Head of caudate nucleus (tissue), 42 donors: ENCODE measurements at regions not wholly inside any gene's neighbourhood (a gene's known extent, or its start where the extent isn't known, plus 50 kb on each side); places are given as distances from the start of the nearest gene placed in this dataset.

Source experiments
- DNase-seq, 42 donors: peaks; one replicate each; pipeline versions ENCODE4 v3.0.0 to v3.0.0-alpha.2; 2020 to 2021; ENCODE audit warnings: mixed read lengths in 7 of 42
- intact Hi-C: fragments of 100-400 bp; cut with DNase I; formaldehyde crosslinking; loops from one replicate; pipeline ENCODE4 v1.15.0; 2022

DNA sequence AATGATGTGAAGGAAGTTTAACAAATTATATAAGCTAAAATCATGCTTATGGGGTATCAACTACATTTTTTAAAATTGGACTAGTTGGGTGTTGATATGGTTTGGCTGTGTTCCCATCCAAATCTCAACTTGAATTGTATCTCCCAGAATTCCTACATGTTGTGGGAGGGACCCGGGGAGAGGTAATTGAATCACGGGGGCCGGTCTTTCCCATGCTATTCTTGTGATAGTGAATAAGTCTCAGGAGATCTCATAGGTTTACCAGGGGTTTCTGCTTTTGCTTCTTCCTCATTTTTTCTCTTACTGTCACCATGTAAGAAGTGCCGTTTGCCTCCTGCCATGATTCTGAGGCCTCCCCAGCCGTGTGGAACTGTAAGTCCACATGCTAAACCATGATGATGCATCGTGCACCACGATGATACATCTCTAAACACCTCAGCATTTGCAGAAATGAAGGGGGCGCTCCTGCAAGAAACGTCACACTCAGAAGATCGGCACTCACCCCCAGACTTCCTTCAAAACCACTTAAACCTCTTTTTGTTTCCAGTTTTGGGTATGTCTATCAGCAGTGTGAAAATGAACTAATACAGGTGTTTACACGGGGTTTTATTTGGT, 340.0 kb downstream of the SHANK2 start:
- intact Hi-C loops = no loop called here
- DNase-seq = peak in 34 of 42 donors; percentile 14 to 87 (median 57)

DNA sequence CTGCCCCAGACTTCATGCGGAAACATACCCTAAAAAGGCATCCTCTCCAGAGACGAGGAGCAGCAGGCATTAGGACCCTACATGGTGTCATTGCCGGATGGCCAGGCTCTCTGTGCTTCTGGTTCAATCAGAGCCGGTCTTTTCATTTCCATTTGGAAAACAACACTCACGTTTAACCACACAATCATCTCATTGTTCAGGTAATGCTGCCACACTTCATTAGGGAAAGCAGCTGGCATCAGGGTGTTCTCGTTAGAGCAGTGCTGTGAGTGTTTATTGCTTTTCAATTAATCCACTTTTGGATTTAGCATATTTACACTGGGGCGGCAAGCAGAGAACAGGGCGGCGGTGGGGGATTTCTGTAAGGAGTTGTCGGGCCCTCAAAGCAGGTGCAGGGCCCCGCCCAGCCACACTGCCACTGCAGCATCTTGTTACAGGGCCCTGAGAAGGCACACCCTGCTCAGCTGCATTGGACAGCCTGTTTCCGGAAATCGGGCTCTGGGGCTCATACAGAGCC, 338.6 kb downstream of the SHANK2 start:
- DNase-seq = peak in 4 of 42 donors; percentile 9 to 29 (median 21)
- intact Hi-C loops = no loop called here

DNA sequence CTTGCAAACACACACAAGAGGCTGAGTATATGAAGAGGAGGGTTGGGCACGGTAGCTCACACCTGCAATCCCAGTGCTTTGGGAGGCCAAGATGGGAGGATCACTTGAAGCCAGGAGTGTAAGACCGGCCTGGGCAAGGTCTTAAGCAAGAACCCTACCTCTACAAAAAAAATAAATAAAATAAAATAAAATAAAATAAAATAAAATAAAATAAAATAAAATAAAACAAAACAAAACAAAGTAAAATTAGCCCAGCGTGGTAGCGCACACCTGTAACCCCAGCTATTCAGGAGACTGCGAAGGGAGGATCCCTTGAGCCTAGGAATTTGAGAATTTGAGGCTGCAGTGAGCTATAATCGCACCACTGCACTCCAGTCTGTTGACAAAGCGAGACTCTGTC, 337.9 kb downstream of the SHANK2 start:
- no peak for DNase-seq
- intact Hi-C loops = no loop called here

- DNase-seq = peak in 23 of 42 donors; percentile 6 to 50 (median 31)
- intact Hi-C loops = no loop called here
These were observed 337.0 kb downstream of the SHANK2 start for GRCh38 chr11:70915158-70915985.

DNA sequence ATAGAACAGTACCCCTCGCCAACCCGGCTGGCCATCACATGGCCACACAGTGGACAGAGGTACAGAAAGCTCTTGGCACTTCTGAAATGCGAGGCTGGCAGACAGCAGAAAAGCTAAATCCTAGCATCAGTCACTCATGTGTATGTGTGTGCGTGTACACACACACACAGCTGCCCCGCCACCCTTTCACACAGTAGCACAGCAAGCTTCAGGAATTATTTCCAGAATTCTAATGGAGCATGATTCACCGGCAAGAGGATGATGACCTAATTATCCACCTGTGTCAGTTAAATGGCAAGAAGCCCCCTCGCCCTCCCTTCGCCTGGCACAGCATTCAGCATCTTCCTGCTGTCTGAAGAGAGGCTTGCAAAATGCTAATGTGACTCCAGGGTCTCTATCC, 336.0 kb downstream of the SHANK2 start:
- no peak for DNase-seq
- intact Hi-C loops = no loop called here

- intact Hi-C loops = no loop called here
- DNase-seq = no peak
These were observed 334.1 kb downstream of the SHANK2 start for GRCh38 chr11:70918242-70918641.

DNA sequence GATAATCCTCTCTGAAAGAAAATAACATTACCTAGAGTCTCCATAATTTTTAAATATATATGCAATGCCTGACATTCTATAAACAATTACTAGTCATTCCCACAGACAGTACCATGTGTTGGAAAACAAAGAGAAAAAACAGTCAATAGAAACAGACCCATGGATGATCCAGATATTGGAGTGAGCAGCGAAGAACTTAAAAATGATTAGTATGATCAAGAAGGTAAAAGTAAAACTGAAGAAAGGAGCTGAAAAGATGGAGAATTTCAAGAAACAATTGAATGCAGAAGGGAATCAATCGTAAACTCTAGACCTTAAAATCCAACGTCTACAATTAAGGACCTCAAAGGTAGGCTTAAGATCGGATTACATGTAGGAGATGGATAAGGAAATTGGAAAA, 330.6 kb downstream of the SHANK2 start:
- intact Hi-C loops = no loop called here
- DNase-seq = no peak

- DNase-seq = no peak
- intact Hi-C loops = no loop called here
These were observed 328.3 kb downstream of the SHANK2 start for GRCh38 chr11:70924108-70924507.

GRCh38 chr11:70925238-70925637, 327.1 kb downstream of the SHANK2 start:
- intact Hi-C loops = no loop called here
- no peak for DNase-seq

DNA sequence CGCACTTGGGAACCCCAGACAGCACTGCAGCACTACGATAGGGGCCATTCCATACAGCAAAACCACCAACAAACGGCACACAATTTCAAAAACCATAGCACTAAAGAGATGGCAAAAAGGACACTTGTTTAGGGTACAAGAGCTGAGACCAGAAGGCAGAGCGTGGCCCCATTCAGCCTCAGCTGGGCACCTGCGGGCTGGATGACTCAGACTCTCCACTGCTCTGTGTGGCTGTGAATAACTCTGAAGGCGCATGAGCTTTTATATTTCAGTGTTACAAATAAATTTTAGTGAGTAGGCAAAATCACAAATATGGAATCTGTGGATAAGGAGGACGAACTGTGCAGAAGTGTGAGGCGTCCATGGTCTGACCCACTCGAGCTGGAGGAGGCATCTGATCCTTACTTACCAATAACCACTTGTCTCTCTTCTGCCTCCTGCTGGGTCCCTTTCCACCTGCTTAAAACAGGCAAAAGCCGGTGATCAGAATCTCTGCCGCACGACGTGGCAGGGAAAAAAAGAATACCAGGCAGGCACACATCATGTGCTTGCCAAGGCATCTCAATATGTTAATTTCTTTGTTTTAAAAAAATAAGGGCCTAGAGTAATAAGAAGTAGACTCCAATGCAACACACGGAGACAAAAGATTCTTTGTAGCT, 325.7 kb downstream of the SHANK2 start:
- no peak for DNase-seq
- intact Hi-C loops = no loop called here

- no peak for DNase-seq
- intact Hi-C loops = no loop called here
These were observed 323.4 kb downstream of the SHANK2 start for GRCh38 chr11:70928854-70929598.

GRCh38 chr11:70930215-70930614, 322.2 kb downstream of the SHANK2 start:
- intact Hi-C loops = no loop called here
- DNase-seq = no peak

- DNase-seq = no peak
- intact Hi-C loops = no loop called here
These were observed 320.9 kb downstream of the SHANK2 start for GRCh38 chr11:70931430-70931829.

DNA sequence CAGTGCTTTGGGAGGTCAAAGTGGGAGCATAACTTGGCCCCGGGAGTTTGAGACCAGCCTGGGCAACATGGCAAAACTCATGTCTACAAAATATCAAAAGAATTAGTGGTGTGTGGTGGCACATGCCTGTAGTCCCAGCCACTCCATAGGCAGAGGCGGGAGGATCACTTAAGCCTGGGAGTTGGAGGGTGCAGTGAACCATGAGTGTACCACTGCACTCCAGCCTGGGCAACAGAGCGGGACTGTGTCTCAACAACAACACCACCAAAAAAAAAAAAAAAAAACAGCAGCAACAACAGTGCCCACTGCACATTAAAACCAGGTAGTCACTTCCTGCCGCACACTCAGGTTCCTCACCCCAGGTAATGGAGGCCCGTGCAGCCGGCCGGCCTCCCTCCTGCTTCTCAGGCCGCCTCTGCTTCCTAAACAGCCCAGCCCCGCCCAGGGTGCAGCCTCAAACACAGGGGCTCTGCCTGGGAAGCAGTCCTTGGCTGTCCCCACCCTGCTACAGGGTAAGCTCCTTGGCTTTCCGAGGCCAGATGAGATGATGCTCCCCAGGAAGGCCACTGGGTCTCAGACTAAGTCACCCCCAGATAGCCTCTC, 318.3 kb downstream of the SHANK2 start:
- no peak for DNase-seq
- intact Hi-C loops = no loop called here

- intact Hi-C loops = no loop called here
- no peak for DNase-seq
These were observed 317.2 kb downstream of the SHANK2 start for GRCh38 chr11:70935006-70935768.

DNA sequence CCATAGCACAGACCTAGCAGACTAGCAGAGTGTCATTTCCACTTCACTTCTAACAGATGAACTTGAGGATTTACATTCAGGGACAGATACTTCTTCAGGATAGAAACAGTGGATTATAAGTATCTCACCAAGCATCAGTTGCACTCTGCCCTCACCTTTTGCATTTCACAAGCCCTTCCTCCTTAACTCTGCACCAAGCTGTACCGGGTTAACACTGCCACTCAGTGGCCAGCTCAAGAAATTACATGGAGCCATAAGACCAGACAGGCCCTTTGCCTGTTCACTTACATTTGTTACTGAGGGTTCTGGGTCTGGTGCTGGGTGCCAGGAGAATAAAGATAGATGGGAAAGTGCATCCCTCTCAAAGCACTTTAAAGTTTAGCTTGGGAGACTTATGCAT, 309.8 kb downstream of the SHANK2 start:
- DNase-seq = no peak
- intact Hi-C loops = no loop called here

- intact Hi-C loops = no loop called here
- no peak for DNase-seq
These were observed 308.2 kb downstream of the SHANK2 start for GRCh38 chr11:70944141-70944540.

DNA sequence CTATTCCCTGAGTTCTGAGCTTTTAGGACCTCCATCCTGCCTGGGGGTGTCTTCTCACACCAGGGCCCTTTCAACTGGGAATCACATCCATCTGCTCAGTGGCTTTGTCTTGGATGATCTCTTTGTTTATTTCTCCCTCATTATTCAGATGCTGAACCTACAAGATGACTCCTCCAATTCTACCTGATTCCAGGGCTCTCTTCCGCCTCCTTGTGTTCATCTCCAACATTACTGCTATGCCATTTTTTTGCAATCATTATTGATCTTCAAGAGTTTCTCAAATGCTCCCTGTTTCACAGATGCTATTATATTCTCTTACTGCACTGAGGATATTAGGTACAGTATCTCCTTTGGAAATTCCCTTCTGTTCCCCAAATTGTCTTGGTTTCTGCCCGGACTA, 307.7 kb downstream of the SHANK2 start:
- intact Hi-C loops = no loop called here
- DNase-seq = no peak
